ENCODE measurements at regions not wholly inside any gene's neighbourhood (a gene's known extent, or its start where the extent isn't known, plus 50 kb on each side); places are given as distances from the start of the nearest gene placed in this dataset.
A peak's percentile ranks its signal among the peaks of the same experiment; 100 is the strongest.

GRCh38 chr2:120418174-120418787 lies 72.3 kb downstream of the INHBB start:
- H2BK20ac ChIP-seq (ENCODE audit: low read length) = no peak overlapping the region
- TF ChIP-seq NANOG (IDR thresholded peaks at IDR 0.05; ENCODE audit: insufficient read depth, low read depth, low read length, poor library complexity, severe bottlenecking) (no peak), BACH1 (IDR thresholded peaks at IDR 0.05; ENCODE audit: low read length) (no peak), CREB1 (IDR thresholded peaks at IDR 0.05) (no peak), KDM1A (IDR thresholded peaks at IDR 0.05; ENCODE audit: borderline replicate concordance, low read length) (no peak), CTBP2 (IDR thresholded peaks at IDR 0.05; ENCODE audit: borderline replicate concordance, insufficient read depth, insufficient read length, low read length) (no peak)
- H4K8ac ChIP-seq (ENCODE audit: extremely low read depth, insufficient read depth, low read length) = peak overlapping the region; percentile 16; the same call in 1 of the 2 replicates
- H4K91ac ChIP-seq (replicated peaks; ENCODE audit: insufficient read length, low read length) = no peak overlapping the region
- H3K23ac ChIP-seq (ENCODE audit: insufficient read length) = no peak overlapping the region
- H3K79me2 ChIP-seq (ENCODE audit: control insufficient read depth in 1 of 2, insufficient read depth in 2 of 2, low read length in 2 of 2) = no peaks in the 10 kb centered on the region
- WGBS, 2 experiments (ENCODE audit: extremely low coverage in 1 of 2, insufficient coverage in 1 of 2, insufficient read length in 1 of 2, insufficient replicate concordance in 2 of 2, low coverage in 1 of 2, low lambda C conversion rate in 2 of 2, missing lambda C conversion rate in 1 of 2) = 84% methylated on average over 13 of the region's 13 CpGs; no CpG with 5 or more reads in 1 of the 2 experiments
- no peak overlapping the region for H2BK5ac ChIP-seq (ENCODE audit: low read depth, low read length)
- no peaks in the 10 kb centered on the region for H3K9me3 ChIP-seq (ENCODE audit: insufficient read depth in 2 of 2, low read depth in 1 of 2, low read length in 1 of 2)
- H2AK5ac ChIP-seq (ENCODE audit: low read depth, low read length) = no peak overlapping the region
- no peaks in the 10 kb centered on the region for H3K36me3 ChIP-seq (ENCODE audit: control insufficient read depth in 2 of 4, insufficient read depth in 4 of 4, low read length in 3 of 4)
- H3K79me1 ChIP-seq (ENCODE audit: low read depth, low read length) = no peaks in the 10 kb centered on the region
- no peak overlapping the region for H2AFZ ChIP-seq (ENCODE audit: low read length)
- no peak overlapping the region for H2BK15ac ChIP-seq (ENCODE audit: low read length)
- no peak overlapping the region for H3K56ac ChIP-seq (replicated peaks; ENCODE audit: insufficient read length, low read depth, low read length)
- no peak overlapping the region for H3K4me2 ChIP-seq (ENCODE audit: insufficient read depth in 1 of 2, low read depth in 2 of 2, low read length in 2 of 2)
- H3K18ac ChIP-seq (ENCODE audit: extremely low read depth, low read length) = no peak overlapping the region
- no peak overlapping the region for H4K5ac ChIP-seq (ENCODE audit: insufficient read length, low read depth, low read length)
- peaks cover 0 to 2% of the 10 kb centered on the region in 2 experiments for H4K20me1 ChIP-seq (replicated peaks in 1 of 2; ENCODE audit: control insufficient read depth in 1 of 2, insufficient read depth in 2 of 2, low read length in 2 of 2)
- H3K14ac ChIP-seq (ENCODE audit: insufficient read length) = no peak overlapping the region
- H3K4ac ChIP-seq (replicated peaks; ENCODE audit: insufficient read length, low read depth, low read length) = no peak overlapping the region
- H3K23me2 ChIP-seq (ENCODE audit: low read depth, low read length) = peaks cover 7% of the 10 kb centered on the region; the same call in 1 of the 2 replicates
- H3K4me1 ChIP-seq (replicated peaks in 1 of 4; ENCODE audit: control insufficient read depth in 3 of 4, insufficient read depth in 4 of 4, low read length in 3 of 4) = peaks cover 0 to 5% (median 1%) of the 10 kb centered on the region in 4 experiments; a peak in 2 of 7 replicates
- H3K27ac ChIP-seq (ENCODE audit: low read depth, low read length) = no peak overlapping the region
- DNase-seq (ENCODE audit: low read depth in 1 of 2, low spot score in 2 of 2) (no peak), FAIRE-seq (no peak)
- no peak overlapping the region for H3K9ac ChIP-seq (replicated peaks in 1 of 4; ENCODE audit: extremely low read depth in 1 of 4, low read depth in 3 of 4, low read length in 3 of 4)
- H2BK120ac ChIP-seq (replicated peaks; ENCODE audit: low read depth, low read length) = no peak overlapping the region
- ChIA-PET CTCF (ENCODE audit: partially characterized antibody) (interaction anchor here (0.9 to 1.9 kb wide), 4 partner anchors 17 to 23 kb away, joined by 3 to 9 read pairs (median 4); no protein-coding TSS in a partner anchor), POLR2A (ENCODE audit: partially characterized antibody) (no interaction called here)
- H3K27me3 ChIP-seq (replicated peaks in 1 of 4; ENCODE audit: control insufficient read depth in 3 of 4, extremely low read depth in 1 of 4, insufficient read depth in 3 of 4, low read length in 3 of 4) = peaks cover 0 to 7% (median 3%) of the 10 kb centered on the region in 4 experiments; a peak in 5 of 7 replicates
- H3K4me3 ChIP-seq (ENCODE audit: extremely low read depth in 1 of 4, insufficient read depth in 2 of 4, low read depth in 3 of 4, low read length in 4 of 4) = no peak overlapping the region
- no peak overlapping the region for H2BK12ac ChIP-seq (ENCODE audit: low read depth, low read length)
